Lung microvascular endothelial cell (primary cell): ENCODE measurements at regions not wholly inside any gene's neighbourhood (a gene's known extent, or its start where the extent isn't known, plus 50 kb on each side); places are given as distances from the start of the nearest gene placed in this dataset.
"Not testable (repeated sequence)": the region's sequence is repeated elsewhere in the genome, so short reads cannot be mapped to it uniquely, and the experiment has no call there.

Experiments
- DNase-seq, 2 donors: peaks; one replicate each; pipeline versions ENCODE4 v3.0.0 to v3.0.0-alpha.2; 2010; ENCODE audit warnings: low read depth in 2 of 2

- no peak for DNase-seq
These were observed 558.2 kb downstream of the FLRT2 start for GRCh38 chr14:86088156-86088555.

DNA sequence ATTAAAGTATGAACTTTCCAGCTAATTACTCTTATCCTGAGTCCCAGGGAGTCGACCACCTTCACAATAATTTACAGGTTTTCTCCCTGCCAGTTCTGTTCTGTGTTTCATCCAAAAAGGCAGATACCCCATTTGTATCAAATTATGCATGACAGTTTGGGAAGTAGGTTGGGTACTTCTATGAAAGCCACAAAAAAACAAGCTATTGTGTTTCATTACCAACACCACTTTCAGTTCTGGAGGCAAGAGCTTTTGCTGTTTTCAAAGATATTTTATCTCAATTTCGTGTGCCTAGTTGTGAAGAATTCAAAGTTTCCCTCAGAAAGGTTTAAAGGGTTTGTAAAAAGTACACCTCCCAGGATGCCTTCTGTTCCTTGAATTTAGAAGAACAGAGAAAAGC is 557.4 kb downstream of the FLRT2 start:
- DNase-seq, result no peak

DNA sequence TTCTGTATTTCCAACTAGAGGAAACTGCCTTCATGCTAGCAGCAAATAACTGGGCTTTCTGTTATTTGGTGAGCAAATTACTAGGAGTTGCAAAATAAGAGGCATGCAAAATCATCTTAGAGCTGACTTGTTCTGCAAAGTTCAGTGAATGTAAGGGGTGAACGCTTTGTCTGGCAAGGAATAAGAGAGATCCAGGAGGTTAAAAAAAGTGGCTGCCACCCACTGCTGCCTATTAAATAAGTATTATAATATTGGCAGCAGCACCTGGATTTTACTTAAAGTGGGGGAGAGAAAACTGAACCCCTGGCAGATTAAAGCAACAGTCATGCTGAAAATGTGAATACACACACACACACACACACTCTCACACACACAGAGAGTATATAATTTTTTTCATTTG is 557.0 kb downstream of the FLRT2 start:
- no peak for DNase-seq

GRCh38 chr14:86084097-86084496 is 554.2 kb downstream of the FLRT2 start:
- DNase-seq, result no peak

DNA sequence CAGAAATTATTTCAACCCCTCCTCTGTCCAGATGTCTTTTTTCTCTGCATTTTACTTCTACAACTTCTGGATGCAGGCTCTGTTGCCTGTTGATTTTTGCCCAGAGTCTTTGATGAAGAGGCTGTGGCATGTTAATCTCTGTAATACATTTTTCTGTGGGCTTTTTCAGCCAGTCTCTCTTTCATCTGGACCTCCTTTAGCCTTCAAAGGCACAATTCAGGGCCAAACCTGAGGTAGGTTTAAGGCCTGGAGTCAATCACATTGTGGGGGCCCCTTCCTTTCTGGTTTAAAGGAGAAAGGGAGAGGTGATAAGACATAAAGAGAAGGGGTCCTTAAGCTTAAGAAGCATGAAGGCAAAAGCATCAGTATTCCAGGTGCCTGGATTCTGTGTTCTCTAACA is 553.7 kb downstream of the FLRT2 start:
- no peak for DNase-seq

DNA sequence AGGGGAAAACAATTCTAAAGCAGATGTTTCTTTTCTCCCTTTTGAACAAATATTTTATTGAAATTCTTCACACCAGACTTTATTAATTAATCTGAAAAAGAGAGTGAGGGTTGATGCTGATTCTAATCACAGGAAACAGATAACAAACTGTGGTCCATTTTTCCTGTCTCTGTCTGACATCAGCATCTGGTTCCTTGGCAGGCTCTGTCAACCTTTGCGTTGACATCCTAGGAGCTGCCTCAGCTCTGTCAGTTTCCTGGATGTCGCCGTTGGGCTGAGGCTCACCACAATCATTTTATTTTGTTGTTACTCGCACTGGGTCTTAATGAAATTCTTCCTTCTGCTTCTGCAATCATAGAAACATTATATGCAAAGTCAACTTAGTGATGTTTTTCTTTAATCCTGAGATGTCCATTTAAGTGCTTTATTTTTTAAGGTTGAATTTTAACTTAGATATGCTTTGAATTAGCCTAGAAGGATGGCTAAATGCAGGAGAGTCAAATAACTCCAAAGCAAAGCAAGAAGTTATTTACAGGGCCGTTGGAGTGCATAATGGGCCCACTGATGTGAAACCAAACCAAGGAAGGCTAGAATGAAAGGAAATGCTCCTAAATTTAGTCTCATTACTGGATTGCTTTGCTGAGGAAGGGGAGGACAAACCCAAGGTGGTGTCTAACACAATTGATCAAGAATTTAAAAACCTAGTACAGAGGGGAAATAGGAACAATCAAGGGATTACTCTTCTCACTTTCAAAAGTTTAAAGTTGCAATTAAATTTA is 542.4 kb downstream of the FLRT2 start:
- no peak for DNase-seq

DNA sequence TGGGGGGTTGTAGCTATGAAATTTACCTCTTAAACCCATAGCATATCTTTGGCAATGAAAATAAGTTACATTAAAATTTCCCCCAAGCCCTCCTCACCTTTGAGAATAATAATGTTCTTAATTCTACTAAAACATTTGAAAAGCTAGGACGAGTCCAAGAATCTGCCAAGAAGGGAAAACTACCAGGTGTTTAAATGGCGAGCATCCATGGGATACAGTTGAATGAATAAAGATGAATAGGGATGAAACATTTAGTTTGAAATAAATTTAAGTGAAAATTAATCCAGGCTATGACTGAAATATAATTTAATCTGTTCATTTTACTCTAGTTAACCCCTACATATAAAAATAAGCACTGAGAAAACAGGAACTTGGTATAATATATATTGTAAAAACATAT is 536.7 kb downstream of the FLRT2 start:
- no peak for DNase-seq

DNA sequence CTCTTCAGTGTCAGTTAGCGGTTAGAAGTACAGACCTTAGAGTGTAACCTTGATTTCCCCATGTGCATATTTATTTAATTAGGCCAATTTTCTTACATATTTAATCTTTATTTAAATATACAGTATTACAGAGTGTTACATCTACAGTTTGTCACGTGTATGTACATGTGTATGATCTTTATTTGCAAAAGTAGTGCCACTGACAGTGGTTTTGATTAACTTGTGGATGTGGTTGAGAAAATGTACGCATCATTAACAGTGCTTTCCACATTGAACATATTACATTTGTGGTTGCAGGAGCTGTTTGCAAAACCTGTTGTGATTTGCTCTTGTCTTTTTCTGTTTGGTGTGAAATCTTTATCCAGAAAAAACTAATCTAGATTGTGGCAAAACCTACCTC is 535.5 kb downstream of the FLRT2 start:
- no peak for DNase-seq

DNA sequence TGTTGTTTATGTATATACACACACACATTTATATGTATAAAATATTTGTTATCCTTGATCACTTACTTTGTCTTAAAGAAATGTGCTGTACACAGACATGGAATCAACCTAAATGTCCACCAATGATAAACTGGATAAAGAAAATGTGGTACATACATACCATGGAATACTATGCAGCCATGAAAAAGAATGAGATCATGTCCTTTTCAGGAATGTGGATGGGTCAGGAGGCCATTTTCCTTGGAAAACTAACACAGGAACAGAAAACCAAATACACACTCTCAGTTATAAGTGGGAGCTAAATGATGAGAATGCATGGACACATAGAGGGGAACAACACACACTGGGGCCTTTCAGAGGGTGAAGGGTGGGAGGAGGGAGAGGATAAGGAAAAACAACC is 534.7 kb downstream of the FLRT2 start:
- DNase-seq, result not testable (repeated sequence)

DNA sequence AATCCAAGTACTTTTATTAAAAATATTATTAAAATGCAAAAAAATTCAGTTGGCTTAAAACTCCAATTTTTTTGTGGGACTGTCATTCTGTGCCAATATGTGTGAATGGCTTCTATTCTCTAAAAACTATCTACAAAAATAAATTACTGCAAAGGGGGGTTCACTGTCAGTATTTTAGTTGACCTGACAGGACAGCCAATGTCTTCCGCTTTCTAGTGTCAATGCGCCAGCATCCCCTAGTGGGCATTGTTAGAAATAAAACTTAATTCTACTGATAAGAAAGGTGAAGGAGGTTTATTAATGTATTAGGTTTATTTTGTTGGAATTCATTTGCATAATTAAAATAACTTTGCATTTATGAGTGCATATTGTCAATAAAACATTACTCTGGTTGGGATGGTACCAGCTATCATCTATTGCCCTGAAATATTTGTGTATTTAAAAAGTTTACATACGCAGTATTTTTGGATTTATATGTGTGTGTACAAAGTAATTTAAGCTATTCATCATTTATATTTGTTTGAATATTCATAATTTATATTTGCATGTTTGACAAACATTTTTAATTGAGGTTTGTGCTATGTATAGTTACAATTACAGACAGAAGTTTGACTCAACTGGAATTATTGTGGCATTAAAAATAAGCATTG is 527.2 kb downstream of the FLRT2 start:
- DNase-seq, result peak; percentile 39 to 58

GRCh38 chr14:86055512-86056075 is 525.6 kb downstream of the FLRT2 start:
- peak; percentile 5 to 16 for DNase-seq

DNA sequence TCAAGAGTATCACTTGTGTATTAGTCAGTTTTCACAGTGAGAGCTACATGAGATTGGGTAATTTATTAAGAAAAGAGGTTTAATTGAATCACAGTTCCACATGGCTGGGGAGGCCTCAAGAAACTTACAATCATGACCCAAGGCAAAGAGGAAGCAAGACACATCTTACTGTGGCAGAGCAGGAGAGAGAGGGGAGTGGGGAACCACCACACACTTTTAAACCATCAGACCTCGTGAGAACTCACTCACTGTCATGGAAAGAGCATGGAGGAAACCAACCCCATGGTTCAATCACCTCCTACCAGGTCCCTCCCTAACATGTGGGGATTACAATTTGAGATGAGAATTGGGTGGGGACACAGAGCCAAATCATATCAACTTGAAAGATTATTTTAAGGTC is 522.9 kb downstream of the FLRT2 start:
- DNase-seq, result no peak

DNA sequence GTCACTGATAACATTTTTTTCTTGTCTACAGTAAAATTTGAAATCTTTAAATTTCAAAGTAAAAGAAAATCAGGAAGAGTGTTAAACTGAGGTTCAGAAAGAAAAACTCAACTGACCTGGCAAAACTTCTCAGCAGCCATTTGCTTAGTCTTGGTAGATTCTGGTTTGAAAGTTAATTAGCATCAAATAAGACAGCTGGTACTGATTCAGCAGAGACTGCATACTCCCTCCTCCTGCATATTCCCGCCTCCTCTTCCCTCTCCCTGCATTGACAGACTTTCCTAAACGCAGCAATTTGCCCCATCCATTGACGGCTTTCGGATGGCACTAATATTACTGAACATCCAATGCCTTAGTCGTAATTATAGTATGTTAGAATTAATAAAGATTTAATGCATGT is 520.8 kb downstream of the FLRT2 start:
- no peak for DNase-seq

- DNase-seq, result no peak
These were observed 520.2 kb downstream of the FLRT2 start for GRCh38 chr14:86050072-86050683.

DNA sequence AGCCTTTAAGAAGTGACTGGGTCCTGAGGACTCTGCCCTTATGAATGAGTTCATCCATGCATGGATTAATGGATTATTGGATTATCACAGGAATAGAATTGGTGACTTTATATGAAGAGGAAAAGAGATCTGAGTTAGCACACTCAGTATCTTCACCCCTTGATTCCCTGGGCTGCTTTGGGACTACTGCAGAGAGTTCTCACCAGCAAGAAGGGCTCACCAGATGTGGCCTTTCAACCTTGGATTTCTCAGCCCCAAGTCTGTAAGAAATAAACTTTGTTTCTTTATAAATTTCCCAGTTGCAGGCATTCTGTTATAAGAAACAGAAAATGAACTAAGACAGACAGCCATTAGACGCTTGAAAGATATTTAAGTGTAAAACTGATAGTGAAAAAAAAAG is 509.2 kb downstream of the FLRT2 start:
- no peak for DNase-seq

DNA sequence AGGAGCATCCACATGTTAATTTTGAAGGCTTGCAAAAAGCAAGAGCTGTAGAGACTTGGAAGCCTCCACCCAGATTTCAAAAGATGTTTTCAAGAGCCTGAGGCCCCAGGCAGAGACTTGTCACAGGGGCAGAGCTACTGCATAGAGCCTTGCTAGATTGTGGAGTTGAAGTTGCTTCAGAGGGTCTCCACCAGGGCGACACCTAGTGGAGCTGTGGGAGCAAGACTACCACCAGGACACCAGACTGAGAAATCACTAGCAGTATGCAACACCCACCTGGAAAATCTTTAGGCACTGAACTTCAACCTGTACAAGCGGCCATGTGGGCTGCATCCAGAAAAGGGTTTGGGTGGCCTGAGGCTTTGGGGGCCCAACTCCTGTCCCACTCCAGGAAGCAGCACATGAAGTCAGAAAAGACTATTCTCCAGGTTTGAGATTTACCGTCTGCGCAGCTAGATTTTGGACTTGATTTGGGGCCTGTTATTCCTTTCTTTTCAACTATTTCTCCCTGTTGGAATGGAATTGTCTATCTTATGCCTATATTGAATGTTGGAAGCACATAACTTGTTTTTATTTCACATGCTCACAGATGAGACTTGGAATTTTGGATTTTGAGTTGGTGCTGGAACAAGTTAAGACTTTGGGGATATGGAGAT is 508.6 kb downstream of the FLRT2 start:
- DNase-seq, result peak; percentile 60 to 76

- DNase-seq, result peak; percentile 36
These were observed 505.9 kb downstream of the FLRT2 start for GRCh38 chr14:86035882-86036281.

- DNase-seq, result no peak
These were observed 498.0 kb downstream of the FLRT2 start for GRCh38 chr14:86027990-86028389.

GRCh38 chr14:86027144-86027543 is 497.2 kb downstream of the FLRT2 start:
- no peak for DNase-seq

DNA sequence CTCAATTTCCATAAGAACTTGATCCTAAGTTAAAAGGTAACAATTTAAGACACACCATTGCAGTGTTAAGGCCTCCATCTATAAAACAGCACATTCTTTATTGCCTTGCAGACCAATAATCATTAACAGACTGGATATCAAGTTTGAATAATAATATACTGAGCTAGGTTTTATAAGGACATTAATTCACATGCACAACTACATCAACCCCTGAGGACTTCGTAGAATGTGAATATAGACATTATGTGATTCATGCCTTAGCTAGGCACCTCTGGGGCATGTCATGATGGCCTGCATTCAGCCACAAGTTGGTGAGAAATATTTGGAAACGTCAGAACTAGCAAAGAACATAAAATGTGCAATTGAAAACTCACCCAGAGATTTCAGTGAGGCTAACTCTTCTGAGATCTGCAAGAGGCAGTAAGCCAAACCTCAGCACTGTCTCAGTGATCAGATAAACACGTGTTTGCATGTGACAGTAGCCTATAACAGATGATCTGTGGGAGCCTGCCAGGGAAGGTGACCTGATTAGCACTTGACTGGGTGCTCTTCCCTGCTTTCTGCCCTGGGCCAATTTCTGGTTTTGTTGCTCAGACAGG is 492.2 kb downstream of the FLRT2 start:
- DNase-seq, result no peak

- DNase-seq, result no peak
These were observed 490.9 kb downstream of the FLRT2 start for GRCh38 chr14:86020841-86021240.

DNA sequence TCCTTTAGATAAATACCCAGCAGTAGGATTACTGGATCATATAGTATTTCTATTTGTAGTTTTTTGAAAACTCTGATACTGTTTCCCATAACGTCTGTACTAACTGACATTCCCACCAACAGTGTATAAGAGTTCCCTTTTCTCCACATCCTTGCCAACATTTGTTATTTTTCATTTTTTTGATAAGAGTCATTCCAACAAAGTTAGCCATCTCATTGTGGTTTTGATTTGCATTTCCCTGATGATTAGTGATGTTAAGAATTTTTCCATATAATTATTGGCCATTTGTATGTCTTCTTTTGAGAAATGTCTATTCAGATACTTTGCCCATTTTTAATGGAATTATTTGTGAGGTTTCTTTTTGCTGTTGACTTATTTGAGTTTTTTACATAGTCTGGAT is 486.0 kb downstream of the FLRT2 start:
- DNase-seq, result no peak
